H1 (cell line): ENCODE measurements at regions not wholly inside any gene's neighbourhood (a gene's known extent, or its start where the extent isn't known, plus 50 kb on each side); places are given as distances from the start of the nearest gene placed in this dataset.

ENCODE experiments used
- CTCF ChIA-PET: fragments of 300-600 bp; sonication (Branson Sonifier 250); formaldehyde crosslinking; loops from one replicate; lab custom pipeline; 2021; ENCODE audit not compliant: partially characterized antibody; lab: Charles Lee
- POLR2A ChIA-PET: fragments of 300-600 bp; sonication (Branson Sonifier 250); formaldehyde crosslinking; loops from one replicate; lab custom pipeline; 2021; ENCODE audit warnings: inconsistent platforms; ENCODE audit not compliant: partially characterized antibody; lab: Charles Lee
- DNase-seq, 2 experiments: peaks; one replicate each; pipeline versions ENCODE4 v3.0.0 to v3.0.0-alpha.2; 2010 to 2022; ENCODE audit warnings: low spot score in 2 of 2, low read depth in 1 of 2, mixed read lengths in 1 of 2
- FAIRE-seq: peaks from 2 replicates; lab custom pipeline; 2011; peaks lifted over from hg19 to GRCh38; lab: Jason Lieb, UNC
- H2AFZ ChIP-seq: 2 replicates; pipeline ENCODE4 v1.8.1; 2012; ENCODE audit warnings: low read length, inconsistent platforms
- H2AK5ac ChIP-seq: 2 replicates; pipeline ENCODE4 v1.6.1; 2013; ENCODE audit warnings: low read depth, low read length
- H2BK120ac ChIP-seq: replicated peaks from 2 replicates; pipeline ENCODE3; 2013; ENCODE audit warnings: low read depth, low read length, inconsistent platforms
- H2BK12ac ChIP-seq: 2 replicates; pipeline ENCODE4 v1.6.1; 2013; ENCODE audit warnings: low read depth, low read length
- H2BK15ac ChIP-seq: 2 replicates; pipeline ENCODE4 v1.6.1; 2013; ENCODE audit warnings: low read length
- H2BK20ac ChIP-seq: 2 replicates; pipeline ENCODE4 v1.6.1; 2013; ENCODE audit warnings: low read length
- H2BK5ac ChIP-seq: 2 replicates; pipeline ENCODE4 v1.6.1; 2013; ENCODE audit warnings: low read depth, low read length
- H3K14ac ChIP-seq: 2 replicates; pipeline ENCODE4 v1.6.1; 2013; ENCODE audit warnings: inconsistent platforms; ENCODE audit not compliant: insufficient read length
- H3K18ac ChIP-seq: 2 replicates; pipeline ENCODE4 v1.6.1; 2013; ENCODE audit warnings: low read length; ENCODE audit errors: extremely low read depth
- H3K23ac ChIP-seq: 2 replicates; pipeline ENCODE4 v1.6.1; 2013; ENCODE audit warnings: inconsistent platforms; ENCODE audit not compliant: insufficient read length
- H3K23me2 ChIP-seq: 2 replicates; pipeline ENCODE4 v1.6.1; 2013; ENCODE audit warnings: low read depth, low read length
- H3K27ac ChIP-seq: 2 replicates; pipeline ENCODE4 v1.6.1; 2011; ENCODE audit warnings: low read depth, low read length, inconsistent platforms
- H3K27me3 ChIP-seq, 4 experiments: replicated peaks in 1 of 4; 1 replicate in 1 of 4; 2 replicates in 3 of 4; pipeline versions ENCODE4 v1.6.1 to v1.8.1; 2011 to 2013; ENCODE audit warnings: low read length in 3 of 4, mild to moderate bottlenecking in 3 of 4, inconsistent platforms in 2 of 4, mixed read lengths in 2 of 4, moderate library complexity in 1 of 4; ENCODE audit not compliant: control insufficient read depth in 3 of 4, insufficient read depth in 3 of 4; ENCODE audit errors: extremely low read depth in 1 of 4
- H3K36me3 ChIP-seq, 4 experiments: 2 replicates each; pipeline versions ENCODE4 v1.6.1 to v1.8.1; 2011 to 2013; ENCODE audit warnings: mild to moderate bottlenecking in 4 of 4, low read length in 3 of 4, moderate library complexity in 2 of 4, control low read depth in 1 of 4, inconsistent platforms in 1 of 4; ENCODE audit not compliant: insufficient read depth in 4 of 4, control insufficient read depth in 2 of 4
- H3K4ac ChIP-seq: replicated peaks from 2 replicates; pipeline ENCODE3; 2013; ENCODE audit warnings: low read length, low read depth, mixed read lengths, inconsistent platforms; ENCODE audit not compliant: insufficient read length
- H3K4me1 ChIP-seq, 4 experiments: replicated peaks in 1 of 4; 1 replicate in 1 of 4; 2 replicates in 3 of 4; pipeline versions ENCODE4 v1.6.1 to v1.8.1; 2011 to 2013; ENCODE audit warnings: low read length in 3 of 4, inconsistent platforms in 2 of 4, mixed read lengths in 1 of 4; ENCODE audit not compliant: insufficient read depth in 4 of 4, control insufficient read depth in 3 of 4
- H3K4me2 ChIP-seq, 2 experiments: 2 replicates each; pipeline versions ENCODE4 v1.6.1 to v1.8.1; 2011 to 2013; ENCODE audit warnings: low read depth in 2 of 2, low read length in 2 of 2, control low read depth in 1 of 2, inconsistent platforms in 1 of 2, mild to moderate bottlenecking in 1 of 2; ENCODE audit not compliant: insufficient read depth in 1 of 2
- H3K4me3 ChIP-seq, 4 experiments: fragments of 200-600, 300-600 bp in 1 of 4; sonication (generic), shearing (Covaris generic), sonication (Bioruptor Twin) in 1 of 4; 2 replicates each; pipeline versions ENCODE4 v1.5.1 to v1.8.1; 2011 to 2016; ENCODE audit warnings: low read length in 4 of 4, low read depth in 3 of 4, control low read depth in 2 of 4, inconsistent platforms in 2 of 4, mild to moderate bottlenecking in 2 of 4, mixed read lengths in 1 of 4, moderate library complexity in 1 of 4; ENCODE audit not compliant: insufficient read depth in 2 of 4; ENCODE audit errors: extremely low read depth in 1 of 4
- H3K56ac ChIP-seq: replicated peaks from 2 replicates; pipeline ENCODE3; 2013; ENCODE audit warnings: low read depth, mild to moderate bottlenecking, mixed read lengths, low read length, inconsistent platforms; ENCODE audit not compliant: insufficient read length
- H3K79me1 ChIP-seq: 2 replicates; pipeline ENCODE4 v1.6.1; 2013; ENCODE audit warnings: low read depth, low read length, control low read depth
- H3K79me2 ChIP-seq, 2 experiments: 2 replicates each; pipeline versions ENCODE4 v1.6.1 to v1.8.1; 2012 to 2013; ENCODE audit warnings: low read length in 2 of 2, mild to moderate bottlenecking in 2 of 2, inconsistent platforms in 1 of 2; ENCODE audit not compliant: insufficient read depth in 2 of 2, control insufficient read depth in 1 of 2
- H3K9ac ChIP-seq, 4 experiments: replicated peaks in 1 of 4; 1 replicate in 1 of 4; 2 replicates in 3 of 4; pipeline versions ENCODE4 v1.6.1 to v1.8.1; 2011 to 2013; ENCODE audit warnings: low read depth in 3 of 4, low read length in 3 of 4, control low read depth in 2 of 4, mild to moderate bottlenecking in 2 of 4, moderate library complexity in 2 of 4, inconsistent platforms in 1 of 4; ENCODE audit errors: extremely low read depth in 1 of 4
- H3K9me3 ChIP-seq, 2 experiments: 2 replicates each; pipeline versions ENCODE4 v1.6.1 to v1.8.1; 2012 to 2013; ENCODE audit warnings: mild to moderate bottlenecking in 2 of 2, moderate library complexity in 2 of 2, control low read depth in 1 of 2, inconsistent platforms in 1 of 2, low read depth in 1 of 2, low read length in 1 of 2, mixed read lengths in 1 of 2; ENCODE audit not compliant: insufficient read depth in 2 of 2
- H4K20me1 ChIP-seq, 2 experiments: replicated peaks in 1 of 2; 2 replicates each; pipeline versions ENCODE3 to v1.8.1; 2011 to 2013; ENCODE audit warnings: inconsistent platforms in 2 of 2, low read length in 2 of 2, mild to moderate bottlenecking in 1 of 2; ENCODE audit not compliant: insufficient read depth in 2 of 2, control insufficient read depth in 1 of 2
- H4K5ac ChIP-seq: 2 replicates; pipeline ENCODE4 v1.6.1; 2013; ENCODE audit warnings: low read length, low read depth, mixed read lengths, inconsistent platforms; ENCODE audit not compliant: insufficient read length
- H4K8ac ChIP-seq: 2 replicates; pipeline ENCODE4 v1.8.0; 2013; ENCODE audit warnings: mild to moderate bottlenecking, moderate library complexity, low read length, inconsistent platforms; ENCODE audit not compliant: insufficient read depth; ENCODE audit errors: extremely low read depth
- H4K91ac ChIP-seq: replicated peaks from 2 replicates; pipeline ENCODE3; 2013; ENCODE audit warnings: low read length, mixed read lengths, inconsistent platforms; ENCODE audit not compliant: insufficient read length
- CHD1 ChIP-seq: IDR thresholded peaks from 2 replicates; pipeline ENCODE4 v1.6.1; 2012; ENCODE audit warnings: low read depth, low read length, improper control_type of control experiment
- CTCF ChIP-seq, 3 experiments: IDR thresholded peaks; 1 replicate in 2 of 3; 2 replicates in 1 of 3; pipeline versions ENCODE4 v1.5.1 to v1.6.1; 2011; ENCODE audit warnings: low read length in 3 of 3, mild to moderate bottlenecking in 3 of 3, inconsistent platforms in 2 of 3, low read depth in 1 of 3, moderate library complexity in 1 of 3; ENCODE audit not compliant: insufficient read depth in 1 of 3; ENCODE audit errors: control extremely low read depth in 1 of 3
- E2F6 ChIP-seq: IDR thresholded peaks from 2 replicates; pipeline ENCODE4 v1.6.1; 2012; ENCODE audit warnings: inconsistent platforms
- FOSL1 ChIP-seq: IDR thresholded peaks from 2 replicates; pipeline ENCODE4 v1.6.1; 2011; ENCODE audit warnings: mild to moderate bottlenecking, low read depth, low read length, moderate library complexity; ENCODE audit not compliant: insufficient read depth
- HDAC6 ChIP-seq: IDR thresholded peaks from one replicate; pipeline ENCODE4 v1.7.1; 2012; ENCODE audit warnings: low read depth, mild to moderate bottlenecking, inconsistent platforms, low read length, moderate library complexity
- RAD21 ChIP-seq, 2 experiments: IDR thresholded peaks in 1 of 2; conservative IDR thresholded peaks in 1 of 2; 2 replicates each; pipeline ENCODE4 v1.6.1; 2011; ENCODE audit warnings: low read depth in 2 of 2, low read length in 2 of 2, improper control_type of control experiment in 1 of 2, inconsistent platforms in 1 of 2, mild to moderate bottlenecking in 1 of 2, moderate library complexity in 1 of 2
- RFX5 ChIP-seq: IDR thresholded peaks from 2 replicates; pipeline ENCODE4 v1.6.1; 2011; ENCODE audit warnings: low read depth, low read length, improper control_type of control experiment, borderline replicate concordance

- H3K4me3 ChIP-seq: no peak overlapping the region
- H2BK12ac ChIP-seq: no peak overlapping the region
- no peak overlapping the region for H4K8ac ChIP-seq
- H3K79me1 ChIP-seq: no peaks in the 10 kb centered on the region; the same call in 1 of the 2 replicates
- no peak overlapping the region for H3K23ac ChIP-seq
- no peak overlapping the region for H3K56ac ChIP-seq
- CTCF ChIA-PET: interaction anchor here (0.9 to 10.6 kb wide), 10 partner anchors 12 to 136 kb away, joined by 3 to 195 read pairs (median 6); no protein-coding TSS in a partner anchor
- H2BK5ac ChIP-seq: no peak overlapping the region
- peak overlapping the region in 1 of 2 experiments; percentile 31; a peak in 1 of 4 replicates for H3K4me2 ChIP-seq
- no peak overlapping the region for H4K5ac ChIP-seq
- no peaks in the 10 kb centered on the region; the same call in 1 of the 2 replicates for H3K23me2 ChIP-seq
- no peak overlapping the region for H3K9ac ChIP-seq
- H3K9me3 ChIP-seq: no peaks in the 10 kb centered on the region
- DNase-seq: no peak
- no peak overlapping the region for H2BK120ac ChIP-seq
- H4K91ac ChIP-seq: no peak overlapping the region
- no peak overlapping the region for H3K27ac ChIP-seq
- H3K79me2 ChIP-seq: peaks cover 0 to 76% of the 10 kb centered on the region in 2 experiments; a peak in 2 of 4 replicates
- peaks cover 1 to 4% of the 10 kb centered on the region in 2 experiments for H4K20me1 ChIP-seq
- H3K18ac ChIP-seq: no peak overlapping the region
- TF ChIP-seq CTCF (IDR thresholded peaks at IDR 0.05; ENCODE audit: control extremely low read depth in 1 of 3, insufficient read depth in 1 of 3, low read depth in 1 of 3, low read length in 3 of 3) (peak in 2 of 3 experiments; percentile 17 to 46; a peak in 1 of 4 replicates), FOSL1 (no peak), RFX5 (no peak), E2F6 (no peak), HDAC6 (no peak), CHD1 (no peak), RAD21 (IDR thresholded peaks at IDR 0.05 in 1 of 2, conservative IDR thresholded peaks at IDR 0.05 in 1 of 2; ENCODE audit: low read depth in 2 of 2, low read length in 2 of 2) (peak; percentile 62 to 65)
- H2BK15ac ChIP-seq: no peak overlapping the region
- no peaks in the 10 kb centered on the region for H3K27me3 ChIP-seq
- H2AFZ ChIP-seq: no peak overlapping the region
- POLR2A ChIA-PET: interaction anchor here (0.7 to 4.9 kb wide), 3 partner anchors 26 to 140 kb away, joined by 3 to 23 read pairs (median 3); no protein-coding TSS in a partner anchor
- H2BK20ac ChIP-seq: no peak overlapping the region
- H2AK5ac ChIP-seq: no peak overlapping the region
- no peak overlapping the region for H3K4ac ChIP-seq
- peak; percentile 36 for FAIRE-seq
- H3K4me1 ChIP-seq: peaks cover 6 to 30% (median 19%) of the 10 kb centered on the region in 4 experiments
- peaks cover 0 to 8% (median 0%) of the 10 kb centered on the region in 4 experiments; a peak in 2 of 8 replicates for H3K36me3 ChIP-seq
- H3K14ac ChIP-seq: no peak overlapping the region
Measured at GRCh38 chr1:39129514-39129913, 75.0 kb upstream of the MACF1 start.
